Keratinocyte (primary cell): ENCODE measurements at regions not wholly inside any gene's neighbourhood (a gene's known extent, or its start where the extent isn't known, plus 50 kb on each side); places are given as distances from the start of the nearest gene placed in this dataset.

Source experiments
- DNase-seq: peaks from one replicate; pipeline ENCODE4 v3.0.0-alpha.2; 2011; ENCODE audit warnings: low read depth, missing footprints, low spot score
- FAIRE-seq: peaks from 2 replicates; lab custom pipeline; 2011; peaks lifted over from hg19 to GRCh38; lab: Jason Lieb, UNC
- H2AFZ ChIP-seq: 2 replicates; pipeline ENCODE4 v1.6.0; 2012; ENCODE audit warnings: low read length, control low read depth, inconsistent platforms; ENCODE audit not compliant: control insufficient read depth
- H3K27ac ChIP-seq: 2 replicates; pipeline ENCODE4 v1.5.1; 2011; ENCODE audit warnings: low read length; ENCODE audit not compliant: control insufficient read depth, insufficient read depth
- H3K27me3 ChIP-seq: 3 replicates; pipeline ENCODE4 v1.6.0; 2011; ENCODE audit warnings: low read length; ENCODE audit not compliant: control insufficient read depth, insufficient read depth; ENCODE audit errors: extremely low read depth
- H3K36me3 ChIP-seq, 2 experiments: 2 replicates in 1 of 2; 3 replicates in 1 of 2; pipeline ENCODE4 v1.5.1; 2011; ENCODE audit warnings: low read length in 2 of 2, mild to moderate bottlenecking in 1 of 2; ENCODE audit not compliant: control insufficient read depth in 2 of 2, insufficient read depth in 2 of 2; ENCODE audit errors: extremely low read depth in 1 of 2
- H3K4me1 ChIP-seq: 3 replicates; pipeline ENCODE4 v1.5.1; 2011; ENCODE audit warnings: low read length; ENCODE audit not compliant: control insufficient read depth, insufficient read depth; ENCODE audit errors: extremely low read depth
- H3K4me2 ChIP-seq: 3 replicates; pipeline ENCODE4 v1.6.0; 2011; ENCODE audit warnings: low read depth, low read length; ENCODE audit not compliant: control insufficient read depth, insufficient read depth; ENCODE audit errors: extremely low read depth
- H3K4me3 ChIP-seq, 3 experiments: fragments of 200-600 bp in 1 of 3; sonication (generic) in 1 of 3; 2 replicates in 2 of 3; 3 replicates in 1 of 3; pipeline ENCODE4 v1.5.1; 2011 to 2016; ENCODE audit warnings: low read length in 3 of 3, mild to moderate bottlenecking in 3 of 3, control low read depth in 2 of 3, inconsistent platforms in 1 of 3, low read depth in 1 of 3, mixed read lengths in 1 of 3, mixed run types in 1 of 3, moderate library complexity in 1 of 3; ENCODE audit not compliant: control insufficient read depth in 2 of 3, insufficient read depth in 2 of 3; ENCODE audit errors: extremely low read depth in 1 of 3
- H3K79me2 ChIP-seq: 2 replicates; pipeline ENCODE4 v1.6.0; 2012; ENCODE audit warnings: low read length; ENCODE audit not compliant: control insufficient read depth, insufficient read depth
- H3K9ac ChIP-seq: 3 replicates; pipeline ENCODE4 v1.6.0; 2011; ENCODE audit warnings: low read length; ENCODE audit not compliant: control insufficient read depth, insufficient read depth; ENCODE audit errors: extremely low read depth
- H3K9me1 ChIP-seq: 3 replicates; pipeline ENCODE4 v1.6.0; 2011; ENCODE audit warnings: low read length; ENCODE audit not compliant: control insufficient read depth, insufficient read depth; ENCODE audit errors: extremely low read depth
- H3K9me3 ChIP-seq: 2 replicates; pipeline ENCODE4 v1.5.1; 2012; ENCODE audit warnings: low read depth, low read length; ENCODE audit not compliant: control insufficient read depth
- H4K20me1 ChIP-seq: 3 replicates; pipeline ENCODE4 v1.6.0; 2011; ENCODE audit warnings: low read length; ENCODE audit not compliant: control insufficient read depth, insufficient read depth; ENCODE audit errors: extremely low read depth
- EZH2 ChIP-seq: IDR thresholded peaks from one replicate; pipeline ENCODE4 v1.6.1; 2012; ENCODE audit warnings: inconsistent platforms, mild to moderate bottlenecking, low read length, moderate library complexity
- dilution Hi-C: fragments of 300-500 bp; cut with MboI; formaldehyde crosslinking; loops from one replicate; pipeline ENCODE4 v1.7.0; 2020; ENCODE audit warnings: low sequenced_read_pairs; ENCODE audit not compliant: extremely low pct_ligation_motif_present
- TF ChIP-seq, protein P1 (sequence below), 3 experiments: IDR thresholded peaks in 1 of 3; conservative IDR thresholded peaks in 1 of 3; optimal IDR thresholded peaks in 1 of 3; 2 replicates in 2 of 3; 3 replicates in 1 of 3; pipeline versions ENCODE3 to v1.5.1; 2011; ENCODE audit warnings: low read length in 3 of 3, mild to moderate bottlenecking in 3 of 3, moderate library complexity in 2 of 3, control low read depth in 1 of 3, inconsistent platforms in 1 of 3; ENCODE audit not compliant: insufficient read depth in 2 of 3; ENCODE audit errors: extremely low read depth in 1 of 3

DNA sequence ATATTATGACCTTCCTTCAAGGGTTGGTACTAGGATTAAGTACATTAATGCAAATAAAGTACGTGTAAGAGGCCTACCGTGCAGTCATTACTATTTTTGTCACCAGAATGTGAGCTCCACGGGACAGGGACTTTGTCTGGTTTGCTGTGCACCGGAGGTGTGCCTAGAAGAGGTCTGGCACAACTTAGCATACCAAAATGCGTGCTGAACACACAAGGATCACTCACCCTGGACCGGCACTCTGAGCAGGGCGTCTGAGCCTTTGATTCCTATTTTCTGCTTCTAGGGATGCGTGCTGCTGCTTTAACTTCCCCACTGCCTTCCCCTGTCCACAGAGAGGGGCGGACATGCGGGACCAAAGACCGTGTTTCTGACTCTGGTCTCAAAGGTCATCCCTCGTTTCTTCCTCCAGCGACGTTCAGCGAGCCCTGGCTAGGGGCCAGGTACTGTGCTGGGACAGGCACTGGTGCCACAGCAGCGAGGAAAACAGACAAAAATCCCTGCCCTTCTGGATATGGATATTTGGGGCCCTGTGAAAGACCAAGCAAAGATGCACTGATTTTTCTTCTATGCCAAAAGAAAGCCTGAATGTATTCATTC lies 222.7 kb downstream of the BMP7 start:
- peak overlapping the region; percentile 34 for H2AFZ ChIP-seq

DNA sequence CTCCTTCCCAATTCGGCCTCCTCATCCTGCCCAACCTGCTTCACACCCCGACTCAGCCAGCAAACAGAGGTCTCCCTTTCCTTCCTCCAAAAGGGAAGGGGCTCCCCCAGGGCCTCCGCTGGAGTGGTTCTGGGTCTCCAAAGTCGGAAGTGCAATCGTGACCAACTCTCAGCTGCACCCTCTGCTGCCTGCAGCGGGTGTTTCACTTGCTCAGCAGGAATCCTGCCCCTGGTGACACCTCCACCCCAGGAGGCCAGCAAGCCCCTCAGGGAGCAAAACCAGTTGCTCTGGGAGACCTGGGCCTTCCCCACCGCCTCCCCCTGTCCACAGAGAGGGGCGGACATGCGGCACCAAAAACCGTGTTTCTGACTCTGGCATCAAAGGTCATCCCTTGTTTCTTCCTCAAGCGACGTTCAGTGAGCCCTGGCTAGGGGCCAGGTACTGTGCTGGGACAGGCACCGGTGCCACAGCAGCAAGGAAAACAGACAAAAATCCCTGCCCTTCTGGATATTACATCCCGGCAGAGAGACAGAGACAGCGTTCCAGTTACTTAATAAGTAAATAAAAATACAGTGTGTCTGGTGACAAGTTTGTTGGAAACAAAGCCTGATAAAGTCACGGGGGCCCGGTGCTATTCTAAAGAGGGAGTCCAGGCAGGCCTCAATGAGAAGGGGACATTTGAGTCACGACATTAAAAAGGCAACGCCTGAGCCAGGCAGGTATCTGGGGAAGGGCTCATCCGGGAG lies 219.0 kb downstream of the BMP7 start:
- dilution Hi-C loops: no loop called here
- no peak overlapping the region for H3K4me3 ChIP-seq
- TF ChIP-seq, protein P1, sequence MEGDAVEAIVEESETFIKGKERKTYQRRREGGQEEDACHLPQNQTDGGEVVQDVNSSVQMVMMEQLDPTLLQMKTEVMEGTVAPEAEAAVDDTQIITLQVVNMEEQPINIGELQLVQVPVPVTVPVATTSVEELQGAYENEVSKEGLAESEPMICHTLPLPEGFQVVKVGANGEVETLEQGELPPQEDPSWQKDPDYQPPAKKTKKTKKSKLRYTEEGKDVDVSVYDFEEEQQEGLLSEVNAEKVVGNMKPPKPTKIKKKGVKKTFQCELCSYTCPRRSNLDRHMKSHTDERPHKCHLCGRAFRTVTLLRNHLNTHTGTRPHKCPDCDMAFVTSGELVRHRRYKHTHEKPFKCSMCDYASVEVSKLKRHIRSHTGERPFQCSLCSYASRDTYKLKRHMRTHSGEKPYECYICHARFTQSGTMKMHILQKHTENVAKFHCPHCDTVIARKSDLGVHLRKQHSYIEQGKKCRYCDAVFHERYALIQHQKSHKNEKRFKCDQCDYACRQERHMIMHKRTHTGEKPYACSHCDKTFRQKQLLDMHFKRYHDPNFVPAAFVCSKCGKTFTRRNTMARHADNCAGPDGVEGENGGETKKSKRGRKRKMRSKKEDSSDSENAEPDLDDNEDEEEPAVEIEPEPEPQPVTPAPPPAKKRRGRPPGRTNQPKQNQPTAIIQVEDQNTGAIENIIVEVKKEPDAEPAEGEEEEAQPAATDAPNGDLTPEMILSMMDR (optimal IDR thresholded peaks at IDR 0.05 in 1 of 3, IDR thresholded peaks at IDR 0.05 in 1 of 3, conservative IDR thresholded peaks at IDR 0.05 in 1 of 3; ENCODE audit: extremely low read depth in 1 of 3, insufficient read depth in 2 of 3, low read length in 3 of 3): peak; percentile 51 to 72 (median 56)
- TF ChIP-seq EZH2: no peak
- no peak for FAIRE-seq
- no peak for DNase-seq
- H3K79me2 ChIP-seq: no peaks in the 10 kb centered on the region
- no peaks in the 10 kb centered on the region for H4K20me1 ChIP-seq
- no peaks in the 10 kb centered on the region for H3K27me3 ChIP-seq
- peak overlapping the region; percentile 3 for H2AFZ ChIP-seq
- no peaks in the 10 kb centered on the region for H3K9me1 ChIP-seq
- H3K36me3 ChIP-seq: no peaks in the 10 kb centered on the region
- H3K9me3 ChIP-seq: no peaks in the 10 kb centered on the region
- H3K4me1 ChIP-seq: peaks cover 28% of the 10 kb centered on the region
- H3K9ac ChIP-seq: peak overlapping the region; percentile 26
- no peak overlapping the region for H3K27ac ChIP-seq
- H3K4me2 ChIP-seq: peak overlapping the region; percentile 17

More for the DNA sequence above, 222.7 kb downstream of the BMP7 start:
- H3K79me2 ChIP-seq: no peaks in the 10 kb centered on the region
- peak overlapping the region; percentile 12 for H3K4me2 ChIP-seq
- dilution Hi-C loops: no loop called here
- H4K20me1 ChIP-seq: no peaks in the 10 kb centered on the region
- DNase-seq (no peak), FAIRE-seq (no peak)
- no peaks in the 10 kb centered on the region for H3K9me1 ChIP-seq
- no peaks in the 10 kb centered on the region for H3K36me3 ChIP-seq
- H3K27me3 ChIP-seq: no peaks in the 10 kb centered on the region
- no peak for TF ChIP-seq EZH2
- TF ChIP-seq, protein P1 (optimal IDR thresholded peaks at IDR 0.05 in 1 of 3, IDR thresholded peaks at IDR 0.05 in 1 of 3, conservative IDR thresholded peaks at IDR 0.05 in 1 of 3; ENCODE audit: extremely low read depth in 1 of 3, insufficient read depth in 2 of 3, low read length in 3 of 3): no peak
- H3K9ac ChIP-seq: peak overlapping the region; percentile 13
- H3K4me3 ChIP-seq: no peak overlapping the region
- H3K4me1 ChIP-seq: peaks cover 46% of the 10 kb centered on the region
- no peaks in the 10 kb centered on the region for H3K9me3 ChIP-seq
- no peak overlapping the region for H3K27ac ChIP-seq
